NB4 (cell line): ENCODE measurements at regions not wholly inside any gene's neighbourhood (a gene's known extent, or its start where the extent isn't known, plus 50 kb on each side); places are given as distances from the start of the nearest gene placed in this dataset.

ENCODE experiments used
- CTCF ChIP-seq: IDR thresholded peaks from one replicate; pipeline ENCODE4 v1.5.1; 2012; ENCODE audit warnings: low read depth, low read length
- MAX ChIP-seq: IDR thresholded peaks from 2 replicates; pipeline ENCODE4 v1.6.1; 2011; ENCODE audit warnings: low read depth, low read length
- MYC ChIP-seq: IDR thresholded peaks from 2 replicates; pipeline ENCODE4 v1.6.1; 2011; ENCODE audit warnings: low read depth, low read length
- POLR2A ChIP-seq: IDR thresholded peaks from 2 replicates; pipeline ENCODE4 v1.6.1; 2011; ENCODE audit warnings: mild to moderate bottlenecking; ENCODE audit not compliant: insufficient read length; ENCODE audit errors: extremely low read depth

DNA sequence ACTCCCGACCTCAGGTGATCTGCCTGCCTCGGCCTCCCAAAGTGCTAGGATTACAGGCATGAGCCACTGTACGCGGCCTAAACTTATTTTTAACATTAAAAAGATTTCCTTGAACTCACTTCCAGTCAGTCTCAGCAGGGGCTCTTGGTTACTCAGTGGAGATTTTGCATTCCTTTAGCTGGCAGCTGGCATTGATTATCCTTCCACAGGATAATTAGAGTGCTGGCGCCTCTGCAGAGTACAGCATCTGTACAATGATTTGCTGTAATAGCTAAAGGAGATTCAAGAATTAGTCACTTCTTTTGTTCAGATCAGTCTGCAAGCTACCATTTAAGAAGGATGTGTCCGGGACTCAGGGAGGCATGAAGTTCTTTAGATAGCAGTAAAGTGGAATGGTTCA is 125.0 kb upstream of the NPY start:
- TF ChIP-seq CTCF (no peak), POLR2A (no peak), MYC (no peak), MAX (no peak)
